VCaP (cell line): ENCODE measurements at regions not wholly inside any gene's neighbourhood (a gene's known extent, or its start where the extent isn't known, plus 50 kb on each side); places are given as distances from the start of the nearest gene placed in this dataset.

Experiments used
- H3K27ac ChIP-seq: fragments of 450-650 bp; 2 replicates; pipeline ENCODE4 v1.5.1; 2017
- CTCF ChIP-seq: fragments of 450-650 bp; conservative IDR thresholded peaks from 2 replicates; pipeline ENCODE4 v1.5.1; 2017; ENCODE audit warnings: mild to moderate bottlenecking, moderate library complexity

DNA sequence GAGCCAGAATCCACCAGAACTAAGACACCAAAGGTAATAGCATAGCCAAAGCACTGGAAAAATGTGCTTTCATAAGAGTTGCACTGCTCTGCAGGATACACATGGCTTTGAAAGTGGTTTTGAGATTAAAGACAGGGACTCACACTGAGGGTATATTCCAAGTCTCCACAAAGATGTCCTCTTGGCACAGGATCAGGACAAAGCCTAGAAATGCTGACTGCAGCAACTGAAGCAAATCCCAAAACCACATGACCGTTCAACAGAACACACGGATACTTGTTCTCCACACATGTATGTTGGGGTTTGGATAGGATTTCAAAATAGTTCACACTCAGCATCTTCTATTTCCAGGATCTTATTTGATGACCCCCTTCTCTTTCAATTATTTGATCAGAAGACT lies 364.3 kb upstream of the HSF2 start:
- TF ChIP-seq CTCF, result no peak
- H3K27ac ChIP-seq, result no peak overlapping the region

GRCh38 chr6:122040261-122040660 lies 359.2 kb upstream of the HSF2 start:
- H3K27ac ChIP-seq, result no peak overlapping the region
- TF ChIP-seq CTCF, result no peak

GRCh38 chr6:122042380-122042779 lies 357.1 kb upstream of the HSF2 start:
- no peak for TF ChIP-seq CTCF
- no peak overlapping the region for H3K27ac ChIP-seq

DNA sequence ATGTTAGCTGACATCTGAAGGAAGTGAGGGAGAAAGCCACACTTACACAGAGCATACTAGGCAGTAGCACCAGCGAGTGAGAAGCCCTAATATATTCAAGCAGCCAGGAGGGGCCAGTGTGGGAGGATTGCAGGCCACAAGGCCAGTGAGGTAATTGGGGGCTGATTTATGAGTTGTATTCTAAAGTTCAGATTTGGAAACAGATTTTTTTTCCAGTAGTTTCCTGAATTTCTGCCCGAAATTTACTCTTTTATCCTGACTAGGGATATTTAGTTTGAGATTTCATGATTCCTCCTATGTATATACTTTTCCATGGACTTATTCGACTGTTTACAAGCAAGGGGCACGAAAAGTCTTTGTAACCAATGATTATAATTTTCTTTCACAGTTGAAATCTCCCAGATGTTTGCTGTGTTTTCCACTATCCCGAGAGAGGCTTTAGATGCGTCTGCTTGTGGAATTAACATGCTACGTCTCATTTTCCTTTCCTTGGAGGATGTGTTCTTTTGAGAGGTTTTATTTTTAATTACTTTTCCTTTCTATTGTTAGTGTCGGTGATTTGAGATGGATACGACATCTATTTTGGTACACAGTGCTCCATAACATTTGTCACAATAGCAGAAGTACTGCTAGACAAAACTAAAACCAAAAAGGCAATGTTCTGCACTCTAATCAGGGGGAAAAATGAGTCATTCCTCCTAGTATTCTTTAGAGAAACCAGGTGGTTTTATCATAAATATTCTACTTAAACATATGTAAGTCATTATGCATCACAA lies 356.3 kb upstream of the HSF2 start:
- TF ChIP-seq CTCF, result no peak
- H3K27ac ChIP-seq, result no peak overlapping the region

GRCh38 chr6:122048570-122048969 lies 350.9 kb upstream of the HSF2 start:
- H3K27ac ChIP-seq, result no peak overlapping the region
- no peak for TF ChIP-seq CTCF

DNA sequence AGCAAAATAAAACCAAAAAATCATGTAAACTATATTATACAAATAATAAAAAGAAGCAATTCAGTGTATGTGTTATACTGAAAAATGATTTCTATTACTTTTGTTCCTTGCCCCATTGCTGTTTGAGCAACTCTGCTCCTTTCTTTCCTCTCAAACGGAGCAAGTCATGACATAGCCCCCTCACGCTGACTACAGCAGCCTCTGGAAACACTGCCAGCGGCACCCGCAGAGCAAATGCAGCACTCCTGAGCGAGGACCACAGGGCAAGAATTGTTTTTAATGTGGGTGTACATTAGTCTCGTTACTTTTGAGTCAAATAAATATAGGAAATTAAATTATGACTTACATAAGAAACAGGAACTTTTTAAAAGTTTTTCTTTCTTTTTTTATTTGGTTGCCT lies 350.1 kb upstream of the HSF2 start:
- no peak for TF ChIP-seq CTCF
- no peak overlapping the region for H3K27ac ChIP-seq

DNA sequence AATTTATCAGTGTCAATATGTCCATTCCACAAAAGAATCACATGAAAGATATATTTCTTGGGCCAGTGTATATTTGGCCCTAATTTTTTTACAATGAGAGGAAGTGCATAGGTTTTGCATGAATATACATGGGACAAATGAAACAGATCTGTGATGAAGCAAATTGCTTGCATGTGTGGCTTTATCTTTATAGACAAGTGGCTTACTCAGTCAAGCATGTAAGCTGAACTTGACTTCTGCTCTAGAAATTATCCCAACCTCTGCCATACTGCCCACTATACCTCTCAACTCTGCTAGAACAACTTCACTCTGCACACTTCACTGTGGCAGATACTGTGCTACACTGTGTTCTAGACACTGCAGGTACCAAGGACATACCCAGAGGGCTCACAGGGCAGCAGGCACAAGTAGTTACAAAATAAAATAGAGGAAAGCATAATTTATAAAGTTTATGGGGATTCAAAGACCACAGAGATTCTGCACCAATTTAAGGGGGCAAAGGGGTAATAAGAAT lies 349.2 kb upstream of the HSF2 start:
- H3K27ac ChIP-seq, result no peak overlapping the region
- TF ChIP-seq CTCF, result no peak
